ENCODE measurements at regions not wholly inside any gene's neighbourhood (a gene's known extent, or its start where the extent isn't known, plus 50 kb on each side); places are given as distances from the start of the nearest gene placed in this dataset.

- Mint-ChIP-seq H3K4me3 (no peak overlapping the region), H3K27me3 (ENCODE audit: low read depth) (no peaks in the 10 kb centered on the region), H3K9me3 (0 out of 2 replicates have a peak, but pooled peaks cover 3% of the 10 kb centered on the region), H3K27ac (no peak overlapping the region), H3K4me1 (0 out of 2 replicates have a peak, but pooled peaks cover 3% of the 10 kb centered on the region), H3K36me3 (no peaks in the 10 kb centered on the region)
- ATAC-seq = no peak
- TF ChIP-seq HMGA2 (CRISPR knock-in tag; IDR thresholded peaks at IDR 0.05) (no peak), NFATC4 (CRISPR knock-in tag; IDR thresholded peaks at IDR 0.05) (no peak), SP1 (CRISPR knock-in tag; conservative IDR thresholded peaks at IDR 0.05) (no peak), TEAD4 (CRISPR knock-in tag; IDR thresholded peaks at IDR 0.05) (no peak), EMX1 (CRISPR knock-in tag; IDR thresholded peaks at IDR 0.05) (no peak), ELF4 (CRISPR knock-in tag; IDR thresholded peaks at IDR 0.05; ENCODE audit: low read depth) (no peak), ESRRA (CRISPR knock-in tag; IDR thresholded peaks at IDR 0.05; ENCODE audit: borderline replicate concordance) (no peak), GTF2I (CRISPR knock-in tag; conservative IDR thresholded peaks at IDR 0.05) (no peak), JUN (CRISPR knock-in tag; IDR thresholded peaks at IDR 0.05) (no peak), ATF3 (CRISPR knock-in tag; conservative IDR thresholded peaks at IDR 0.05) (no peak), ATF1 (CRISPR knock-in tag; IDR thresholded peaks at IDR 0.05) (no peak)
- CTCF ChIA-PET = no interaction called here
- DNase-seq (ENCODE audit: low spot score) = no peak
- POLR2A ChIA-PET = no interaction called here
These were observed 401.6 kb downstream of the COG6 start for GRCh38 chr13:40056898-40057619.

- DNase-seq (ENCODE audit: low spot score) (no peak), ATAC-seq (no peak)
- Mint-ChIP-seq H3K27ac (no peak overlapping the region), H3K4me3 (no peak overlapping the region), H3K4me1 (0 out of 2 replicates have a peak, but pooled peaks cover 3% of the 10 kb centered on the region), H3K36me3 (no peaks in the 10 kb centered on the region), H3K27me3 (ENCODE audit: low read depth) (no peaks in the 10 kb centered on the region), H3K9me3 (0 out of 2 replicates have a peak, but pooled peaks cover 2% of the 10 kb centered on the region)
- TF ChIP-seq ZNF416 (CRISPR knock-in tag; IDR thresholded peaks at IDR 0.05) (no peak), NR3C1 (CRISPR knock-in tag; conservative IDR thresholded peaks at IDR 0.05; ENCODE audit: low read depth) (no peak), NFATC4 (CRISPR knock-in tag; IDR thresholded peaks at IDR 0.05) (no peak), RELA (CRISPR knock-in tag; IDR thresholded peaks at IDR 0.05; ENCODE audit: borderline replicate concordance) (no peak)
- POLR2A ChIA-PET = no interaction called here
- CTCF ChIA-PET = no interaction called here
These were observed 403.3 kb downstream of the COG6 start for GRCh38 chr13:40058757-40059236.

GRCh38 chr13:40059540-40060232 is 404.2 kb downstream of the COG6 start:
- H3K9me3 Mint-ChIP-seq = no peaks in the 10 kb centered on the region
- no peak for TF ChIP-seq CREB1 (CRISPR knock-in tag; IDR thresholded peaks at IDR 0.05)
- TF ChIP-seq CTCF (IDR thresholded peaks at IDR 0.05) = no peak
- TF ChIP-seq FOXP4 (CRISPR knock-in tag; IDR thresholded peaks at IDR 0.05) = no peak
- no peak for TF ChIP-seq FOXJ3 (CRISPR knock-in tag; IDR thresholded peaks at IDR 0.05; ENCODE audit: borderline replicate concordance)
- ATAC-seq = no peak
- no peak overlapping the region for H3K4me3 Mint-ChIP-seq
- 0 out of 2 replicates have a peak, but pooled peaks cover 3% of the 10 kb centered on the region for H3K4me1 Mint-ChIP-seq
- no peak overlapping the region for H3K27ac Mint-ChIP-seq
- ChIA-PET CTCF (interaction anchor here (1.9 kb wide), 1 partner anchor 10 kb away, joined by 7 read pairs; no protein-coding TSS in a partner anchor), POLR2A (no interaction called here)
- no peaks in the 10 kb centered on the region for H3K36me3 Mint-ChIP-seq
- H3K27me3 Mint-ChIP-seq (ENCODE audit: low read depth) = no peaks in the 10 kb centered on the region
- DNase-seq (ENCODE audit: low spot score) = no peak
